H7 (cell line): ENCODE measurements at regions not wholly inside any gene's neighbourhood (a gene's known extent, or its start where the extent isn't known, plus 50 kb on each side); places are given as distances from the start of the nearest gene placed in this dataset.

Experiments
- DNase-seq: peaks from one replicate; pipeline ENCODE4 v3.0.0; 2012
- H3K27me3 ChIP-seq: 2 replicates; pipeline ENCODE4 v1.6.0; 2011; ENCODE audit warnings: mild to moderate bottlenecking, low read length; ENCODE audit not compliant: control insufficient read depth, insufficient read depth
- H3K36me3 ChIP-seq: replicated peaks from 2 replicates; pipeline ENCODE4 v1.5.1; 2011; ENCODE audit warnings: low read length; ENCODE audit not compliant: control insufficient read depth, insufficient read depth
- H3K4me3 ChIP-seq: 2 replicates; pipeline ENCODE4 v1.5.1; 2011; ENCODE audit warnings: low read depth, mild to moderate bottlenecking, control low read depth, low read length, moderate library complexity; ENCODE audit not compliant: insufficient read depth

DNA sequence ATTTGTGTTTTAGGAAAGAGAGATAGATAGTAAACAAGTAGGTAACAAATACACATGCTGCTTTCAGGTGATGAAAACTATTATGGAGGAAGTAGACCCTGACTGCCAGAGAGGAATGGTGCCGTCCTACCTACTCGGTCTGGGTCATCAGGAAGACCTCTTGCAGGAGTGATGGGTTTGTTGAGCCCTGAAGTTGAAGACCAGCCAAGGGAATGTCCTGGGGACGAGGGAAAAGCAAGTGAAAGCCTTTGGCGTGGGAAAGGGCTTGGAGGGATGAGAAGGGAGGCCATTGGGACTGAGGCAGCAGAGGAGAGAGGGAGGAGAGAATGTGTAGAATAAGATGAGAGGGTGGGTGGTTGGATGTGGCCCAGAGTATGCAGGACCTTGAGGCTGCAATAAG is 379.5 kb upstream of the USP24 start:
- Histone ChIP-seq H3K4me3 (no peak overlapping the region), H3K27me3 (no peaks in the 10 kb centered on the region)
- DNase-seq: no peak

DNA sequence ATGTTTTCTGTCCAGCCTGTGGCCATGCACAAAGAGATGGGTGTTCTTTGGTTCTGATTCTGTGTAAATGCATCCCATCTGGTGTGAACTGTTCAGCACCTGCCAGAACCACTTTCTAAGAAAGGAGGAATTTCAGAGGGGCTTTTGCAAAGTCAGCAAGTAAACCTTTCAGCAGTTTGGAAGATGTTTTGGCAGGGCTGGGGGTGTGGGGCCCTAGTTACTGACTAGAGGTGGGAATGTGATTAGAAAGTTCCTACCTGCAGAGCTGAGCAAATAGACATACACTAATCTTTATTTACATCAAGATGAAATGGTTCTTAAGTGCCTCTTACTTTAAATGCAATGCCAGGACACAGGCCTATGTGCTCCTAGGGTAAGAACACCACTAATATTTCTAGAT is 378.1 kb upstream of the USP24 start:
- DNase-seq: no peak
- H3K4me3 ChIP-seq: no peak overlapping the region
- H3K27me3 ChIP-seq: no peaks in the 10 kb centered on the region

More for the DNA sequence above, 379.5 kb upstream of the USP24 start:
- no peaks in the 10 kb centered on the region for H3K36me3 ChIP-seq

DNA sequence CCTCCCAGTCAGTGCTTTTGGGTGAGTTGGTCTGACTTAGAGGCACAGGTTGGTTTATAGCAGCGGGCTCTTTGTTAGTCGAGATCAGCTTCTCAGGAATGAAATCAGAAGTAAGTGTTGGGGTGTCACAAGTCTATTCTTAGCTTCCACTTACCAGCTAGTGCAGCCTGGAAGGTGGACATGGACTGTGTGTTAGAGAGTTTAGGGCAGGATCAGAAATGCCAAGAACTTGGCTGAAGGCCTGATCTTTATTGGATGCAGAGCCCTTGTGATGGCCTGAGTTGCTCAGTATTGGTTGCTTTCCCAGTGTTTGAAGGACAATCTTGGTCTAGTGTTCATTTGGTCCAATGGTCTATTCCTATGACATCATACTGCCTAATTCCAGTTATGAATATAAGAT is 377.0 kb upstream of the USP24 start:
- Histone ChIP-seq H3K36me3 (no peaks in the 10 kb centered on the region), H3K27me3 (no peaks in the 10 kb centered on the region), H3K4me3 (no peak overlapping the region)
- no peak for DNase-seq

More for the DNA sequence above, 378.1 kb upstream of the USP24 start:
- H3K36me3 ChIP-seq: no peaks in the 10 kb centered on the region

DNA sequence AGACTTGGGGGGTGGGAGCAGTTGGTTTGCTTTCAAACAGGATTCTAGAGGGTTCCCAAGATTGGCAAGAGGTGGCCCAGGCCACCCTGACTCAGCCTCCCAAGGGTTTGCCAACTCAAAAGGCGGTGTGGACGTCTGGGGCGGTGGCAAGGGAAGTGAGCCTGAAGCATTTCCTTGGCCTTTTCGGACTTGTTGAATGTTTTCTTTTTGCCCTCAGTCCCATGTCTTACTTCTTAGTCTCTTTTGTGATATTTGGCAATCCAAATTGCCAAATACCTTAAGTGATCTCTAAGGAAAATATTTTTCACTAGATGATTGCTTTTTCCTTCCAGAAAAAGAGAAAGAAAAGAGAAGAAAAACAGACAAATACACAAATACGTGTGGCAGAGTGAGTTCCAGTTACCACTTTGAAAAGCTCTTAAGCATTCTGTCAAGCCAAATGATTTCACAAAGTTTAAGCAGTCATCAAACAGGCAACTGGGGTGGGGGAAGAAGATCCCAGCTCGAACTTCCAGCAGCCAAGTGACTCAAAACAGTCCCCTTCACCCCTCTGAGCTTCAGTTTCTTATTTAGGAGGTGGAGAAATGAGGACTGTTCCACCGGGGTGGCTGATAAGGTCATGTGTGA is 374.6 kb upstream of the USP24 start:
- Histone ChIP-seq H3K27me3 (no peaks in the 10 kb centered on the region), H3K36me3 (no peaks in the 10 kb centered on the region), H3K4me3 (no peak overlapping the region)
- DNase-seq: no peak

DNA sequence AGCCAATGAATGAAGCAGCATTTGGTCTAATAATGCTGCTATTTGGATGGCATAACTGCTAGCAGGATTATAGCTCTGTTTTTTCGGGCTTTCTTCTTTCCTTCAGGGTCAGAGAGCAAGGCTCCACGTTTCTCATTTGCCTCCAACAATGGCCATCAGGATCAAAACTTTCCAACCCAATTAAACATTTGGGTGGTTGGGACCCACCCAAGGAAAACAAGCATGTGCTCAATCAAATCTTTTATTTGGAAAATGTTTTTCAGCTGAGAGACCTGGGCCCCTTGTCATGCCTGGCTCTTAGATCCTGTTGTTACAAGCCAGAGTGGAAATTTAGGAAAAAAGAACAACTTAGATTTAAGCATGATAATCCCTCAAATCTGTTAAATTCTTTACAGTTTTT is 373.1 kb upstream of the USP24 start:
- no peak overlapping the region for H3K4me3 ChIP-seq
- no peaks in the 10 kb centered on the region for H3K36me3 ChIP-seq
- DNase-seq: no peak
- H3K27me3 ChIP-seq: no peaks in the 10 kb centered on the region

DNA sequence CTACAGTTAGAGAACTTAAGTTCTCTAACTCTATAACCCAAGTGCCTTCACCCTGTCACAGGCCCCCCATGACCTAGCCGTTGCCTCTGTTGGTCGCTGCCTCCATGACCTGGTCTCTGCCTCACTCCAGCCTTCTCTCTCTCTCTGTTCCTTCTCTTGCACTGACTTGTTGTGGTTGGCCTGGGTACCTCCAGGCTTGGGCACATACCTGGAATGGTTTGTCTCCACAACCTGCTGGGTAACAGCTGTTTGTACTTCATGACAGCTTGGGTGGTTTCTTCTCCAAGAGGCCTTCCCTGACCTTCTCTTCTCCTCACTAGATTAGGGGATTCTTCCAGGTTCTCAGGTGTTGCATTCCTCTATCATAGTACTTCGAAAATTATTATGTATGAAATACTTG is 371.6 kb upstream of the USP24 start:
- Histone ChIP-seq H3K27me3 (no peaks in the 10 kb centered on the region), H3K4me3 (no peak overlapping the region), H3K36me3 (no peaks in the 10 kb centered on the region)
- no peak for DNase-seq

DNA sequence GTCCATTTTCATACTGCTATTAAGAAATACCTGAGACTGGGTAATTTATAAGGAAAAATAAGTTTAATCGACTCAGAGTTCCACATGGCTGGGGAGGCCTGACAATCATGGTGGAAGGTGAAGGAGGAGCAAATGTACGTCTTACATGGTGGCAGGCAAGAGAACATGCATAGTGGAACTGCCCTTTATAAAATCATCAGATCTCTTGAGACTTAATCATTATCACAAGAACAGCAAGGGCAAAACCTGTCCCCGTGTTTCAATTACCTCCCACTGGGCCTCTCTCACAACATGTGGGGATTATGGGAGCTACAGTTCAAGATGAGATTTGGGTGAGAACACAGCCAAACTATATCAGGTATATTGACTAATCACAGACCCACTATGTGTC is 370.2 kb upstream of the USP24 start:
- Histone ChIP-seq H3K27me3 (no peaks in the 10 kb centered on the region), H3K4me3 (no peak overlapping the region), H3K36me3 (no peaks in the 10 kb centered on the region)
- DNase-seq: no peak

DNA sequence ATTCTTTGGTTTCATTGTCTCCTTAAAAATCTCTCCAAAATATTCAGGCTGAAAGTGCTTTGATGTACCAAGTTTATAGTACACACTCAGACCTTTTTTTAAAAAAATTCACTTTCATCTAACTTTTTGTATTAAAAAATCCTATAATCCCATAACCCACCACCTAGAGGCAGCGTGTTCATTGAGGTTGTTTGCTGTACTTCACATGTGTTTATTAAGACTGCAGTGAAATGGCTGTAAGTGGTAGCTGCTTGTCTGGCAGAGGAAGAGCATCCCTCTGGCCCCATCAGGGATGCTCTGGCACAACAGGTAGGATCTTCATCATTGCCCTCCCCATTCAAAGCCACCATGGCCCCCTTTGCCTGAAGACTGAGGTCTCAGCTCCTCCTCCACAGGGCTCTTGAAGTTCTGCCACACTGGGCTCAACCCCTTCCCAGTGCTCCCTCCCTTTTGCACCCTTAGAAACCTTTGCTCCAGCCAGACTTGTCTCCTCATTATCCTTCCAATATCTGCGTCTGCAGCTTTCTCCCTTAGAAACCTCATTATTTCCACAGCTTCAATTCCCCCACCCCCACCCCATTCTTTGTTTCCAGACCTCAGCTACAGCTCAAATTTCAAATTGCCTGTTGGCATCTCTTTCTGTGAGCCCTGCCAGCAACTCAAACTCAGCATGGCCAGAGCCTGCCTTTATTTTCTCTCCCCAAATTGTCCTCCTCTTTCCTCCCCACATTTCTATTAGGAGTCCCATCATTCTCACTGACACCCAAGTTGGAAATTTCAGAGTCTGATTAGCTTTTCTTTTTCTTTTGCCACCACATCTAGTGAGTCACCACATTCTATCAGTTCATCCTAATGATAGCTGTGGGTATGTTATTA is 369.6 kb upstream of the USP24 start:
- Histone ChIP-seq H3K4me3 (no peak overlapping the region), H3K27me3 (no peaks in the 10 kb centered on the region), H3K36me3 (no peaks in the 10 kb centered on the region)
- peak; percentile 22 for DNase-seq

DNA sequence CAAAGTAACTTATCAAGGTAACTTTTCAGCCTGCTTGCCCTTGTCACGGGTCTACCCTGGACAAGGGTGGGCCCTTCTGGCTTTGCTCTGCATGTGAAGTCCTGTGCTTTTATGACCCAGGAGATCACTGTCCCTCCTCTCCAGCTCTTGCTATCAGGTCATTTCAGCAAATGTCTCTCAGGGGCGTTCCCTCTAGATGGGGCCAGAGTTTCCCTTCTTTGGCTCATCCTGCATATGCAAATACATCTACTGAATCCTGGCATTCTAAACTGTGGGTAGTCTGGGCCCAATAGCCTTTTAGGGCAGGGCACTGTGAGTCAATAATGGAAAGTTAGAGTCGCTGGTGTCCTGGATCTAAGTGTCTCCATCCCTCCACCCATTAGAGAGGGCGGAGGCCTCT is 366.9 kb upstream of the USP24 start:
- DNase-seq: no peak

DNA sequence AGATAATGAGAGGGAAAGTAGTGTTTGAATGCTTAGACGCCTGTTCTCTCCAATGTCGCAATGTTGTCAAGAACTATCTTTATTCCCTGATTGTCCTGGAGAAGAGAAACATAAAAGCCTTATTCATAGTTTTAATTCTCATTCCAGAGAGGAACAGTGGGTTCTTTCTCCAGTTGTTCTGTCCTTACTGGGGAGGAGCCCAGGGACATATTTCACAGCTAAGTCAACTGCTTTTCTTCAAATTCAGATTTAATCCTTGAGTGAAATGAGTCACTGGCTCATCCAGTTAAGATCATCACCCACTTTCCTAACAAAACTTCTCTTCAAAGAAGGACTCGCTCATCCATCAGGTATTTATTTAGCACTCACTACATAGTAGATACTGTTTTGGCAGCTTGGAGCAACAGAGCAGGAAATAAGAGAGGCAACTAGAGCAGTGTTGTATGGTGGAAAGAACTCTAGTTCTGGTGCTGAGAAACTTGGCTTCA is 365.7 kb upstream of the USP24 start:
- DNase-seq: no peak
- no peak overlapping the region for H3K4me3 ChIP-seq
- H3K27me3 ChIP-seq: no peaks in the 10 kb centered on the region
- H3K36me3 ChIP-seq: no peaks in the 10 kb centered on the region

More for the DNA sequence above, 366.9 kb upstream of the USP24 start:
- Histone ChIP-seq H3K27me3 (no peaks in the 10 kb centered on the region), H3K4me3 (no peak overlapping the region), H3K36me3 (no peaks in the 10 kb centered on the region)

DNA sequence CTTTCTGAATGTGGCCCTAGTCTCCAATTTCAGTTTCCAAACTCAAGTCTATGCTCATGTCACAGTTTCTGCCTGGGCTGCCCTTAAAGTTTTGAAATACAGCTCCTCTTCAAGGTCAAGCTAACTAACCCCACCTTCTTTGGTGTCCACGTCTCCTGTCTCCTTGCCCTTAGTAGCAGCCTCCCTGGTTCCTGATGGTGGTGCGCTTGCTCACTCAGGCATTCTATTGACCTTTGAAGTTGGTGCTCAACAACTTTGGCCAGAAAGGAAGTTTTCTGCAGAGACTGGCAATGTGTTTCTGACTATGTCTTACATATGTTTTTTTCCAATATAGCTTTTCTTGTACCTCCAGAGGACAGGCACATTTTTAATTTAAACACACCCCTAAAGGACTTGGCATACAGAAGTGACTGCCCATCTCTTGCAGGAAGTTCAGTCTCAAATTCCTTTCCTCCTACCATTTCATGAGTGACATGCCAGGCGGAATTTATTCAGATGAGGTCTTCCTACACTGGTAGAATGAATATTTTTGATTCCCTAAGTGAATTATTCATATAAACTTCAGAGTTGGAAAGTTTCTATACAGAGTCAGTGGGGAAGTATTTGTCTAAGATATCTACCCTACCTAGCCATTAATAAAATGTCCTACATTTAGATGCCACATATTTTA is 364.3 kb upstream of the USP24 start:
- no peak for DNase-seq
- H3K36me3 ChIP-seq: no peaks in the 10 kb centered on the region
- no peaks in the 10 kb centered on the region for H3K27me3 ChIP-seq
- no peak overlapping the region for H3K4me3 ChIP-seq

DNA sequence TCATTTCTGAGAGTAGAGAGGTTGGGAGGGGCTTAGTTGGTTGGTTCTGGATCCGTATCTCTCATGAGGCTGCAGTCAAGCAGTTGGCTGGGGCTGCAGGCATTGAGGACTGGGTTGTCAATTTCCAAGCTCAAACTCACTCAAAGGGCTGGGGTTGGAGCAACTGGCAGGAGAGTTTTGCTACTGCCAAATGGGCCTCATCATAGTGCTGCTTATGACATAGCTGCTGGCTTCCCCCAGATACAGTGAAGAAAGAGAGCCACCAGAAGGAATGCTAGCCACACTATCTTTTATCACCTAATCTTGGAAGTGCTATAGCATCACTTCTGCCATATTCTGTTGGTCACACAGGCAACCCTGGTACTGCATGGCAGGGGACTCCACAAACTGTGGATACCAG is 363.5 kb upstream of the USP24 start:
- Histone ChIP-seq H3K4me3 (no peak overlapping the region), H3K36me3 (no peaks in the 10 kb centered on the region), H3K27me3 (no peaks in the 10 kb centered on the region)
- DNase-seq: no peak

DNA sequence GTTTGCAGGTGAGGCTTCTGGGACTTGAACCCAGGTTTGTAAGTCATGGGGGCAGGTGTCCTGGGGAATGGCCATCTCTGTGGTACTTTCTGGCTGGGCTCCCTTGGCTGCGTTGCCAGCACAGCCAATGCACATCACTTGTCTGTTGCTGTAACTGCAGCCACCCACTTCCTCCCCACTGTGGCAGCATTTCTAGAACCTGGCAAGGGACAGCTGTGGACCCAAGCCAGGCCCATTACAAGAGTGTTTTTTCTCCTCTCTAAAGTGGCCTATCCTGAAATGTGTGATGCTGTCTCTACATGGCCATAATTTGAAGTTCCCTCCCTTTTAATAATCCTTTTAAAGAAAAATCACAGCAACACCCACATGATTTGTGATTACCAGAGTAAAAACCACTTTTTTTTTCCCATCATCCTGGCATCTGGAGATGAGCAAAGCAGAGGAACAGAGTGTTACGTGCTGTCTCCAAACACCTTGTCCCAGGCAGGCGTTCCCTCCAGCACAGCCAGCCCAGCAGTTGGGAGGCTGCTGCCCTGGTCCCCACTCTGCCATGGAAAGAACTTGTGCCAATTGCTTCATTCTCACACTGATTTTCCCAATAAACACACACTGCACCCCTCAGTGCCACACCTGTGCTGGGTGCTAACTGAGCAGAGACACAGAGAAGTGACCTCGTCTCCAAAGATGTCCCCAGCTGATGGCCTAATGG is 360.6 kb upstream of the USP24 start:
- Histone ChIP-seq H3K4me3 (no peak overlapping the region), H3K36me3 (no peaks in the 10 kb centered on the region), H3K27me3 (no peaks in the 10 kb centered on the region)
- no peak for DNase-seq

DNA sequence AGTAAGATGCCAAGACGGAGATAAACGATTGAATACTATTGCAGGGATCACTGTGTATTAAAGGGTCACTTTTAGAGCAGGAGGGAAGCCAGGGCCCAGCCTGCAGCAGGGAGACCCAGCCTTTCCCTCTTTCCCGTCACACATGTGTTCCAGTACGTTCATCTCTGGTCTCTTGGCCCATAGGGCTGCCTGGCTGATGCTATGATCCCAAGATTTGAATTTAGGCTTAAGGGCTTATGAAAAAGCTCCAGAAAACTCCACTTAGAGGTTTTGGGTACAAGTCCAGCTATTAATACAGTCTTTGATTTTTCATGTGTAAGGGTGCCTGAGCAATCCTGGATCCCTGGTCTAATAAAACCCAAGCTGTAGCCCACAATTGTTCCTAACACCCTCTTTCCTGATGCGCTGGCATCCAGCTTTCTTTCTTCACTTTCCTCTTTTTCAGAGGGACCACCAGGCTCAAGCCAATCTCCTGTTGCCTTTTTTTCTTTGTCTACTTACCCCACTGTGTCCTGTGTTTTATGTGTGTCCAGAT is 359.6 kb upstream of the USP24 start:
- DNase-seq: no peak
- Histone ChIP-seq H3K27me3 (no peaks in the 10 kb centered on the region), H3K36me3 (no peaks in the 10 kb centered on the region), H3K4me3 (no peak overlapping the region)
